ENCODE measurements at regions not wholly inside any gene's neighbourhood (a gene's known extent, or its start where the extent isn't known, plus 50 kb on each side); places are given as distances from the start of the nearest gene placed in this dataset.
"Not testable (repeated sequence)": the region's sequence is repeated elsewhere in the genome, so short reads cannot be mapped to it uniquely, and the experiment has no call there.

DNA sequence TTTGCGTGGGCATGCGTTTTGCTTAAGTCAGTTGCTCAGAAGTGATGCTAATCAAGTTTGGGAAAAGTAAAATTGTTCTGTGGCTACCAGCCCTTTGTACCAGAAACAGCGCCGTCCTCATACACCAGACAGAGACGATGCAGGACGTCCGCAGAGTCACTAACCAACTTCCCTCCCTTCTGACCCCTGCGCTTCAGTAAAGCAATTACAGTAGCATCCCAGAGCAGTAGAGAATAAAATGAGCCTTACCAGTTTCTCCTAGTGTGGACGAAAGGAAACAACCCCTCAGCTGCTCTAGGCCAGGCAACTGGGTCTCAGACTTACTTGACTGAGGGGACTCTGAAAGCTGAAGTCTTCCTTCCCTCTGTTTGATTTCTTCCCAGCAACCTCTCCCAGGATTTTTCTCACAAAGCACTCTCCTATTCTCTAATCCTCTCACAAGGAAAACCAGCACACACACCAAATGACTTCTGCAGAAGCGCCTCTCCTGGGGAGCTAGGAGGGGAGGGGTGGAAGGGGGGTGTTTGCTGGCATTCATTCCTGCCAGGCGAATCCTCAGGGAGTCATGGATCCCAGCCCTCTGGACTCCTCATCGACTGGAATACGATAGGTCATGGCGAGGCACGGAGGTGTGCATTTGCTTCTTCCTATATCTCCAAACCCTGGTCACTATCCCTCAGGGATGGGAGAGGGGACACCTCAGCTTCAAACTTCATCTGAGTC is 56.0 kb upstream of the MID1 start:
- no peak for DNase-seq

DNA sequence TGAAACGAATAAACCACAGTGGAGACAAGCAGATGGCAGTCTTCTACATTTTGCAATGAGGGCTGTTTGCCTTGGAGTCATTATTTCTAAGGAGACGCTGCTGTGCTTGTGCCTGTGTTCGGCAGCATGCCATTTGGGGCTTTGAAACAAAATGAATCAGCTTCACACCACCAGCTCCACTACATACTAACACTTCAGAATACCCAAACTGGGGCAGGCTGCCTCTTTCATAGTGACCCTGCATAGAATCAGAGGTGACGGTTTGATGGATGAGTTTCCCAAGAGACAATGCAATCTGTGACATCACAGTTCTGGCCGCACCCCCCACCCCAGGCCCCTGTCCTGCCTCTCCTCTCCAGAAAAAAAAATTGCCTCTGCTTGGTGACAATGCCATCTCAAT is 57.1 kb upstream of the MID1 start:
- no peak for DNase-seq

DNA sequence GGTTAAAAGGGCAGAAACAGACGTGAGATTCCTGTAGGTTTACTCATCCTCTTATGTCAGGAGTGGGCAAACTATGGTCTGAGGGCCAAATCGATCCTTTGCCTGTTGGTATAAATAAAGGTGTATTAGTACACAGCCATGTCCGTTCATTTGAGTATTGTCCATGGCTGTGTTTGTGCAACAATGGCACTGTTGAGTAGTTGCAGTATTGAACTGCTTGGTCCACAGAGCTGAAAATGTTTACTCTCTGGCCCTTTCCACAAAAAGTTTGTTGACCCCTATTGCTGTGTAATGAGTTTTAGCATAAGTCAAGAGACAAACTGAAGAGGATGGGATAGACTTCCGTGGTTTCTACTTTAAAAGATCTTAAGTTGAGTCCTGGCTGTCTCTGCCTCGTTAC is 59.0 kb upstream of the MID1 start:
- no peak for DNase-seq

DNA sequence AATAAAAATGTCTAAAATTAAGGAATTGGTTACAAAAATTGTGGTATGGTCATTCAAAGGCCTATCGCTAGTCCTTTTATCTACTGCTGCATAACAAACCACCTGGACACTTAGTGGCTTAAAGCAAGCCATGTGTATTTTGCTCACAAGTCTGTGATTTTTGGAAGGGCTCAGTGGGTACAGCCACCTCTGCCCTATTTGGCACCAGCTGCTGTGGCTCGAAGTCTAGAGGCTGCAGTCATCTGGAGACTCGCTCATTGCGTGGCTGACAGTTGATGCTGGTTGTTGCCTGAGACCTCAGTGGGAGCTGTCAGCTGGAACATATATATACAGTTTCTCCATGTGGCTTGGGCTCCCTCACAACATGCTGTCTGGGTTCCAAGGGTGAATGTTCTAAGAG is 60.8 kb upstream of the MID1 start:
- no peak for DNase-seq

DNA sequence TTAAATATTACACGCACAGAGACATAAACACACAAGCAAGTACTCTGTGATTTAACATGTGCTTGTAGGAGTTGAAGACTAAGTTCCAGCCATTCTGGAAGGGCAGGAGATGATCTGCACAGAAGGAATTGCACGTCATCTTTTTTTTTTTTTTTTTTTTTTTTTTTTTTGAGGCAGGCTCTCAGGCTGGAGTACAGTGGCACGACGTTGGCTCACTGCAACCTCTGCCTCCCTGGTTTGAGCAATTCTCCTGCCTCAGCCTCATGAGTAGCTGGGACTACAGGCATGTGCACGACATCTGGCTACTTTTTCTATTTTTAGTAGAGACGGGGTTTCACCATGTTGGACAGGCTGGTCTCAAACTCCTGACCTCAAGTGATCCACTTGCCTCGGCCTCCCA is 63.2 kb upstream of the MID1 start:
- DNase-seq: not testable (repeated sequence)

DNA sequence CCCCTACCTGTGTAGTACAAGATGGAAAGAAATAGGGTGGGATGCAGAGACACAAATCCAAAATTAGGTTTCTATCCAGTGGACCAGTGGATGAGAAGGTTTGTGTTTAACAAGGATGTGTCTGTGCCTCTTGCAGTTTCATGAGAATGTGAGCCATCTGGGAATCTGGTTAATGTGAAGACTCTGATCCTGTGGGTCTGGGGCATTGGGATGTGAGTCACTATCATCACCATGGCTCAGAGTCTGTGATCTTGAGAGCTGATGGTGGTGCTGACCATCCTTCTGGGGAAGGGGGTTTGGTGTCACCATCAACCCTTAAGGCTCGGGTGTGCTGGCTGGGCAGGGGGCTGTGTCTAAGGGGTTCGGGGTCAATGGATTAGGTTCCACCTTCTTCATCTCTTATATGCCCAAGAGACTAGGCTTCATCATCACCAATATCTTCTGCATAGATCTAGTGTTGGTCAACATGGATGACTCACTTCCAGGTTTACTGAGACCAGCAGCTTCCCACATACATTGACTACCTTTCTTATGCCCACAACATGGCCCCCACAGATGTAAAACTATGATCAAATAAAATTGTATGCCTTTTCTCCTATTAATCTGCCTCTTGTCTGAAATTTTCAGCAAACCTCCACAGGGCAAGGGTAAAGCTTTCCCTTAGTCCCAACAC is 65.7 kb upstream of the MID1 start:
- DNase-seq: no peak

DNA sequence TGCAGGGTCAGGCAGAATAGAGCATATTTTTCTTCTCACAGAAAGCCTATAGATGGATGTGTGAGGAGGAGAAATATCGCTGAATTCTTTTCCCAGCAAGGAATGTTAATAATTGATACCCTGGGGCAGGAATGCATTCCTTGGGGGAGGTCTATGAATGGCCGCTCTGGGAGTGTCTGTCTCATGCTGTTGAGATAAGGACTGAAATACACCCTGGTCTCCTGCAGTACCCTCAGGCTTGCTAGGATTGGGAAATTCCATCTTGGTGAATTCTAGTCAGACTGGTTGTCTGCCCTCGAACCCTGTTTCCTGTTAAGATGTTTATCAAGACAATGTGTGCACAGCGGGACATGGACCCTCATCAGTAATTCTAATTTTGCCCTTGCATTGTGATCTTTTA is 71.4 kb upstream of the MID1 start:
- not testable (repeated sequence) for DNase-seq

DNA sequence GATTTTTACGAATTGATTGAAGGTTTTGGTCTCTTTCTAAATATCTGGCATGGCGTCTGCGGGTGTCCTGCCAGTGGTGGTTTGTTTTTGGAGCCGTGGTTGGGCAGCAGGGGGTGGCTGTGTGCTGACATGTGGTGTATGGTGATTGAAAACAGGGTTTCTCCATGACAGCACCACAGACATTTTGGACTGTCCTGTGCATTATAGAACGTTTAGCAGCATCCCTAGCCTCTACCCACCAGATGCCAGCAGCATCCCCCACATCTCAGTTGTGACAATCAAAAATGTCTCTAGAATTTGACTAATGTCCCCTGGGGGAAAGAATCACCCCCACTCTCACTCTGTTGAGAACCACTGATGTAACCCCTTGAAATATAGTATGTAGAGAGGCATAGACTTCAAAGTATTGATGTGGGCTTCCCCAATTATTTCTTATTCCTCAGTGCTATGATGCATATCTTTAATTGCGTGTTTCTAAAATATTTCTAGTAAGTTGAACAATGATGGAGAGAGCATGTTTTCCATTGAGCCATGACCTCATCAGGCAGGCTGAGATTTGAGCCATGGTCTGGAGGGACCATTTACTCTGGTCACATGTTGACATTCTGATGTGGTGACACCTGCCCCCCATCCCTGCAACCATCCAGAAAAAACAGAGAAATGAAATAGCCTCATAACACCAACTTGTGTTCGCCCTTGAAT is 77.4 kb upstream of the MID1 start:
- DNase-seq: no peak

DNA sequence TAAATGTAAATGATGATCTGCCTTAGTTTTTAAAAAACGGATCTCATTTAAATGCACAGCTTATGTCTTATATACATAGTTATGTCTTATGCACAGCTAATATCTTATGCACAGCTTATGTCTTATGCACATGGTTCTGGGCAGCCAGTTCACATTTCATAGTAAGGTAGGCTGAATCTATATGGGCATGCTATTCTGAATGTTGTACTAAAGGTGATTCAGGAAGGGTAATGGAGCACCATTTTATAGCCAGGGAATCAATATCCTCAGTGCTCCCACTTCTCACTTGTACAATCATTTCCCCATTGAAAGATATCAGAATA is 77.9 kb upstream of the MID1 start:
- DNase-seq: no peak

DNA sequence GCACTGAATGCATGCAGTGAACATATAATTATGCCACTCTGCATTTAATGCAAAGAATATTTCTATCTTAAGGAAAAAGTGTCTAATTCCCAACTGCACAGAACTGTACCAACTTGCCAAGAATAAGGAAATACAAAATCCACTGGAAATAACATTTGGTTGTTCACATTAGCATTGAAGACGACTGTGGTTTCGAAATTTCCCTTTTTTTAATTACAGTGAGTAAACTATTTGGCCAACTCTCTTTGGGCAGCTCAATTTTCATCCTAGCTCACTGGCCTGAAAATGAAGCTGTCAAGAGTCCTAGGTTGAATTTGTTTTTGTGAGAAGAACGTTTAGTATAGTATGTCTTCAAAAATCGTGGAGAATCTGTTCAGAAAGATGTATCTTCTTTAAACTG is 81.6 kb upstream of the MID1 start:
- no peak for DNase-seq

DNA sequence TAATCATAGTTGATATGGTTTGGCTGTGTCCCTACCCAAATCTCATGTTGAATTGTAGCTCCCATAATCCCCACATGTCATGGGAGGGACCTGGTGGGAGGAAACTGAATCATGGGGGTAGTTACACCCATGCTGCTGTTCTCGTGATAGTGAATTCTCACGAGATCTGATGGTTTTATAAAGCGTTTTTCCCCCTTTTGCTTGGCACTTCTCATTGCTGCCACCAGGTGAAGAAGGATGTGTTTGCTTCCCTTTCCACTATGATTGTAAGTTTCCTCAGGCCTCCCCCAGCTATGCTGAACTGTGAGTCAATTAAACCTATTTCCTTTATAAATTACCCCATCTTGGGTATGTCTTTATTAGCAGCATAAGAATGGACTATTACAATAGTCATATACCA is 86.0 kb upstream of the MID1 start:
- DNase-seq: not testable (repeated sequence)

DNA sequence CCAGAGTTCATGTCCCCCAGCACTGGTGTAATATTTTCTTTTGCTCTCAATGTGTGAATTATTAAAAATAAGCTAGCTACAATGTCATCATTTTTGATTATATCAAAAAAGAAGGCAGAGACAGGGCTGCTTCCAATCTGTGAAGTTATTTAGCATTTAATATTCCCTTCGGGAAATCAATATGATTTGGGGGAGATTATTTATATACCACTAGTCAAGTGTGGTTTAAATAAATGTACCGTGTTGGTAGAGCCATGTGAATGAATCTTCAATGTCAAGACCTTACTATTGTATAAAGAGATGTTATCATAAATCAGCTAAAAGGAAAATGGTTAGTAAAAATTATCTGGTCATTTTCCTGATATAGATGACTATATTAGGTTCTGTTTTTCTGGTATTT is 87.4 kb upstream of the MID1 start:
- no peak for DNase-seq

DNA sequence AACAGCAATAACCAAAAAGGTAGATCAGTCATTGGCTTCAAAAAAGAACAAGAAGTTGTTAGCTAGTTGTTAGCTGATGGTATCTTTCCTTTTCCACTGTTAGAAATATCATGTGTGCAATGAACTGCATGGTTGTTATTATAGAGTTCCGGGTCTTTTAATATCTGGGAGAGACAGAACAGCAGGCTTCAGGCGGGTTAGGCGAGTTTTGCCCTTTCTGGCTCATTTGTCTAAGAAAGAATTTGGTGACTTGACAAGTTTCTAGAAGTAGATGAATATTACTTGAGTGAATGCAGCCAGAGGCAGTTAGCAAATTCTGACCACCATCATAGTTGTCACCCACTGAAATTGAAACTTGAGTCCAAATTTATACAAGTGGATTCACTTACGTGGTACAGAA is 88.9 kb upstream of the MID1 start:
- DNase-seq: no peak

DNA sequence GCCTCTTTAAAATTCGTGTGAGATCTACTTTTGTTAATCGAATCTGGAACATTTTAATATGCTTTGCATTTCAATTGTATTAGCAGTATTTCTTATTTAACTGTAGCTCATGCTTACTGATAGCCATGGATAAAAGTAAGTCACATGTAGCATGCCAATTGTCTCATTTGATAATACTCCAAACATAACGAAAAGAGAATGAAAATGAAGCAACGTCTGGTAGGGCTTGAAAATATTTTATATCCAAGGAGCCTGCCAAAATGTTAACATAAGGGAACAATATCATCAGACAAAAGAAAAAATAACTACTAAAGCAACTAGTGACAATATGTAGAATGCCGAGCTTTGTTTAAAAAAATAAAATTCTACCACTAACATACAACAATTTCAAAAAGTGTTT is 94.1 kb upstream of the MID1 start:
- no peak for DNase-seq

DNA sequence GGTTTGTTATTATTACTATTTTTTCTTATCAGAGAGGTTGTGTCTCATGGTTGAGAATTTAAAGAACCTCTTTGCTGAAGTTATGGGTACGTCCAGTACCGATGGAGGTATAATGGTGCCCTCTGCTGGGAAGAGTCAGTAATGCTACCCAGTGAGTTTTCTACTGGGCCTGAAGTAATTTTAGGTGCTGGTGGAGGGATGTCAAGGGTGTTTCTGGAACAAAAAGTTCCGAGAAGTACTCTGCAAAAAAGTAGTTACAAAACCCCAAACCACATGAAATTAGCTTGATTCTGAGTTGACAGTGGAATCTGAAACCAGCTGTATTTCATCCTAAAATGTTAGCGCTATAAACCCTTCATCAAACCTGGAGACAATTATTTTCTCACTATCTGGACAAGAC is 102.5 kb upstream of the MID1 start:
- DNase-seq: peak; percentile 39 to 45

DNA sequence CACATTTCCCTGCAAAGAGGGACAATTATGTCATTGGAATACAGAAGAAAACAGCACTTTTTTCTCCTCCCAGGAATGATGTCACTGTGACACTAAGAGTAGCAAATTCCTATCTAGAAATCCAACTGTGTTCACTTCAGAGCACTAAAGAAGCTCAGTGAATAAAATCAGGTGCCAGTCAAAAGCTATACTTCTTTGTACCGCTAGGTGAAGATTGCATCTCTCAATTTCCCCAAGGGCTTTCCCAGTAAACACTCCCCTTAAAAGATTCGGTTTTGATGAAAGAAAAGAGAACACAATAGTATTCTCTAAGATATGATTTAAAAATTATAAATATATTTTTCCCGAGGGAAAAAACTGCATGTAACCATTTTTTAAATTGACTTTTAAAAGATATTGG is 104.7 kb upstream of the MID1 start:
- no peak for DNase-seq

DNA sequence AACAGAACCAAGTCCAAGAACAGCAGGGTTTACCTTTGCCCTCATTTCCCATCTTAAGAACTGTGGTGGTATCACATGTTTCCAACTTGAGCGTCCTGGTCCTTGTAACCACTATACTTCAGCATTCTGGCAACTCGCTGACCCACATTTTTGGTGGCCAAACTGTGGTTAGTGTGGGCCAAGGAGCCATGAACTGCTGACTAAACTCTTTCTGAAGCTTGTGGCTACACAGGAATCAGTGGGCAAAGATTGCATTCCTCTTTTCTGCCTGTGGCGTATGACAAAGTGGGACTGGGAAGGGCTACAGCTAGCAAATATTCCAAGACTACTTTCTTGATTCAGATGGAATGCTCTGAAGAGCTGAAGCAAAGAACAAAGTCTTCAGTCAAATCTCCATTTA is 106.3 kb upstream of the MID1 start:
- no peak for DNase-seq

DNA sequence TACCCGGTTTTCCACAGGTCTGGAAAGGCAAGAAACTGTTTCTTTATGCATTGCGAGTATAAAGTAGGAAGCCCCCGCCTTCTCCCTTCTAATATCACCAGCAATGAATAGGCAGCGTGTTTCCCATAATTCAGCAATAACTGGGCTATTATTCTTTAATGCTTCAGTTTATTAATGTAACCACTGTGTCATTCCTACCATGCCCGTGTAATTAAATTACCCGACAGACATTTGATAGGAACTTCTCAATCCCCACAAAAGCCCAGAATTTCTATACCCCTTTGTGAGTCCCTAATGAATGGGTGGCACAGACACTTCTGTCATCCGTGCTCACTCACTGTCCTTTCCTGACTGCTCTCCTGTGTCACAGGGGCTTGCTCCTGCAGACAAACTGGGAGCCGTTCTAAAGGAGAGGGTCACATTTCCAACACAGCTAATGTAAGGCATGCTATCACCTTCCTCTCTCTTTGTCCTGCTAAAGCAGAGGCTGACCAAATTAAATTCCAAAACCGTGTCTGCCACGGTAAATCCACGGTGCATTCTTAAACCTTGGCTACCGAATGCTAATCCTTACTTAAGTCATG is 108.5 kb upstream of the MID1 start:
- no peak for DNase-seq

DNA sequence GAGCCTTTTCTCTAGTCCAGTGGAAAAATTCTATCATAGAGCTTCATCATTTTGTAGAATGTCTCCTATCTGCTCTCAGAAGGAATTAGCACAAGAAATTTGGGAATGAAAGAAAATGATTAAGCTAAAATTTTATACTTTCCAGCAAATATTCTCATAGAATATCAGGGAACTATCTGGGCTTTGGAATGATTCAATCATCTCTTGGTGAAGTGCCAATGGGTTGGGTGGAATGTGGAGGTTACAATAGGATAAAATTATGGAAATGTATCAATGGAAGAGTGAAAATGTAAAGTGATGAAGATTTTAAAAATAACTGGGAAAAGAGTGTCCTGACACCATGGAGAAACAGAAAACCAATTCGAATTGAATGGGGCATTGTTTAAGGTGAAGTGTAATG is 119.0 kb upstream of the MID1 start:
- no peak for DNase-seq

DNA sequence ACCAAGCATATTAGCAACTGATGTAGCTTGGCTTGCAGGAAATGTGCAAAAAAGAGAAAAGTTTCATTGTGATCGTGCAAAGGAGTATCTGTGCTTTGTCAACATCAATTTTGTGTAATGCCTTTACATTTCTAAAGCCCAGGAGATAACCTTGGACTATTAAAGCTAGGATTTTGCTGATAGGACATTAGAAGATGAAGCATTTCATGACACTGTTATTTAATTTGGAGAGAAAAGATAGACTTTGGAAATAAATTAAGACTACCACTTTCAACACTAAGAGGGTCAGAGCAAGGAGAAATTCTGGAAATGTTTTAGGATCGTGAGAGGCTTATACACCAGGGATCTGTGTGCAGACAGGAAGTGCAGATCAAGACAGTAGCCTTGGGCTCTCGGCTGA is 120.6 kb upstream of the MID1 start:
- no peak for DNase-seq

DNA sequence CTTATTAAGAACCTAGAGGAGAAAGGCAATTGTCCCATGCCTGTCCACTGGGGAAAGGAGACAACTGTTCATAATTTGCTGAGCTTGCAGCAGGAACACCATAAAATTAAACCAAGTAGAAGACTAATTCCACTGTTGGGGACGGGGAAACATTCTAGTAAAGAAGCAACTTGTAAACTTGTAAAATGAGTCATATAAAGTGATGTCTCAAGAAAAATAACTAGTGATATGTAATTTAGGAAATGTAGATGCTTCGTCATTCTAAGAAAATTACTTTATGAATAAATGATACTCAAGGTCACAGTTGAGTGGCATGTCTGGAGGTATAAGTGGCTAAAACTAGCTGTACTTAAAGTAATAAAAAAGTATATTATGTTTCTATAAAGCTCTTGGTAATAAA is 121.2 kb upstream of the MID1 start:
- no peak for DNase-seq

DNA sequence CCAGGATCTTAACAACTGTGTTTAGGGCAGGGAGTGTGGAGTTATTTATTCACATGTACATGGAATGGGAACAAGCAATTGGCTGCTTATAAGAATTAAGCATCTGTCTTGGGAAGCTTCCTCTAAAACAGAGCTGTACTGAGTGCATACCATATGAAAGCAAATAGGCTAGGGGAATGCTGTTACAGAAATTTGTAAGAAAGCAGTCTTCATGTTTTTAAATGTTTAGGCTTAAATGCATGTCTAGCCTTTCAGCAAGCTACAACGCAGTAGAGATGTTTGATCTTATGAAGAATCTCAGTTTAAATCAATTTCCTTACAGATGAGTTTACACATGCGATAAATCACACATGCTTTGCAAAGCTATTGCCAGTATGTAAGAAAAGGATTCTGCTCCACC is 123.1 kb upstream of the MID1 start:
- DNase-seq: no peak

DNA sequence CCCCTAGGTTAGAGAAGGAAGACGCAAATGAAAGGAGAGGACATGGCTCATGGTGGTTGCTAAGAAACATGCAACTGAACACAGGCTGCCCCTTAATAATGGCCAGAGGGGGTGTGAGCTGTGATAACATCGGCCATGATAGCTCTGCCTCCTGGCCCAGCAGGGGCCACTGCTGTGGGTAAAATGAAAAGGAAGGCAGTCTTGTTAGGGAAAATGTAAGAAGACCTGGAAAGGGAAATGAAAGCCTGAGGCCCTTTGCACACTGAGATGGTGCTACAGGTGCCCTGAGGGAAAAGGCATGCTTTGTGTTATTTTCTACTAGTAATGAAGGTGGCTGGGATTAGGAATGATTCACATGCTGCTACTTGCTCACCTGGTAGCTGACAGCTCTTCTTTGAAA is 123.6 kb upstream of the MID1 start:
- no peak for DNase-seq

DNA sequence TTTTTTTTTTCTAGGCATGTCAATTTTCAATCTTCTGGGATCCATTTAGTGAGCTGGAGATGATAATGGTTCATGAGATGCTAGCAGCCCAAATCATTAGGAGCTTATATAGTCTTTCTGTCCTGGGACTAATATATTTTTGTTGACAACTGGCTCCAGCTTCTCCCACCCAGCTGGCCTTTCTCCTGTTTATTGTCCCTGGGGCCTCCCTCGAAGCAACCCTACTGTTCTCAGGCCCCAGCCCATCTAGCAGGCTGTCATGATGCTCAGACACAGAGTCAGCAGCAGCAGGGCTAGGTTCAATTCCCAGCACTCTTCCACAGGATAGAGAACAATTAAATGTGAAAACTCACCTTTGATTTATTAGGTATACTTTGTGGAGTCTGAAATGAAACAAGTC is 127.6 kb upstream of the MID1 start:
- no peak for DNase-seq

Data from stimulated activated CD4-positive, alpha-beta T cell treated with anti-CD3 and anti-CD28 coated beads, Interleukin-2, amount 100 ng/mL, for 48 hours (primary cell).